ENCODE measurements at regions not wholly inside any gene's neighbourhood (a gene's known extent, or its start where the extent isn't known, plus 50 kb on each side); places are given as distances from the start of the nearest gene placed in this dataset.

DNA sequence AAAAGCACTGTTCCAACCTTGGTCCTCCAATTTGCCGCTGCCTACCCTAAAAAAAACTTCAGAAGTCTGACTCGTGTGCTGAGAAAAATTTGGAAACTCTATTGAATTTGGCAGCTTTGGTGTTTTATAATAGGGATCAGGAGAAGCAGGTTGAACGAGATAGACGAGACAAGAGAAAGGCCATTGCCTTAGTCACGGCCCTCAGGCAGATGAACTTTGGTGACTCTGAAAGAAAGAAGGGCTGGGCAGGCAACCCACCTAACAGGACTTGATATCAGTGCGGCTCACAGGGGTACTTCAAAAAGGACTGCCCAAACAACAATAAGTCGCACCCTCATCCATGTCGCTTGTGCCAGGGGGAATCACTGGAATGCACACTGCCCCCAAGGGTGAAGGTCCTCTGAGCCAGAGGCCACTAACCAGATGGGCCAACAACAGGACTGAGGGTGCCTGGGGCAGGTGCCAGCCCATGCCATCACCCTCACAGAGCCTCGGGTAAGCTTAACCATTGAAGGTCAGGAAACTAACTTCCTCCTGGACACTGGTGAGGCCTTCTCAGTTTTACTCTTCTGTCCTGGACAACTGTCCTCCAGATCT is 102.5 kb upstream of the SSTR1 start:
- TF ChIP-seq, protein P1, sequence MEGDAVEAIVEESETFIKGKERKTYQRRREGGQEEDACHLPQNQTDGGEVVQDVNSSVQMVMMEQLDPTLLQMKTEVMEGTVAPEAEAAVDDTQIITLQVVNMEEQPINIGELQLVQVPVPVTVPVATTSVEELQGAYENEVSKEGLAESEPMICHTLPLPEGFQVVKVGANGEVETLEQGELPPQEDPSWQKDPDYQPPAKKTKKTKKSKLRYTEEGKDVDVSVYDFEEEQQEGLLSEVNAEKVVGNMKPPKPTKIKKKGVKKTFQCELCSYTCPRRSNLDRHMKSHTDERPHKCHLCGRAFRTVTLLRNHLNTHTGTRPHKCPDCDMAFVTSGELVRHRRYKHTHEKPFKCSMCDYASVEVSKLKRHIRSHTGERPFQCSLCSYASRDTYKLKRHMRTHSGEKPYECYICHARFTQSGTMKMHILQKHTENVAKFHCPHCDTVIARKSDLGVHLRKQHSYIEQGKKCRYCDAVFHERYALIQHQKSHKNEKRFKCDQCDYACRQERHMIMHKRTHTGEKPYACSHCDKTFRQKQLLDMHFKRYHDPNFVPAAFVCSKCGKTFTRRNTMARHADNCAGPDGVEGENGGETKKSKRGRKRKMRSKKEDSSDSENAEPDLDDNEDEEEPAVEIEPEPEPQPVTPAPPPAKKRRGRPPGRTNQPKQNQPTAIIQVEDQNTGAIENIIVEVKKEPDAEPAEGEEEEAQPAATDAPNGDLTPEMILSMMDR (IDR thresholded peaks at IDR 0.05), result no peak
- no peak for TF ChIP-seq POLR2A (IDR thresholded peaks at IDR 0.05)
